B cell (primary cell): ENCODE measurements at regions not wholly inside any gene's neighbourhood (a gene's known extent, or its start where the extent isn't known, plus 50 kb on each side); places are given as distances from the start of the nearest gene placed in this dataset.

ENCODE experiments used
- ATAC-seq: fragments of 200-7000 bp; cut with Tn5 transposase; one replicate; pipeline ENCODE4 v1.10.0; 2021; ENCODE audit warnings: low read depth, mild to moderate bottlenecking, moderate number of reproducible peaks, moderate library complexity
- CTCF ChIA-PET: fragments of 350-600 bp; sonication (Branson Sonifier 250); formaldehyde crosslinking; loops from one replicate; lab custom pipeline; 2021; ENCODE audit warnings: antibody characterized with exemption, inconsistent platforms; lab: Charles Lee
- POLR2A ChIA-PET: fragments of 350-600 bp; sonication (Branson Sonifier 250); formaldehyde crosslinking; loops from one replicate; lab custom pipeline; 2021; ENCODE audit warnings: antibody characterized with exemption; lab: Charles Lee
- DNase-seq: peaks from one replicate; pipeline ENCODE4 v3.0.0; 2013
- H2AFZ ChIP-seq: 2 replicates; pipeline ENCODE4 v1.6.1; 2012; ENCODE audit warnings: mild to moderate bottlenecking, low read depth, low read length; ENCODE audit not compliant: insufficient read depth, poor library complexity, severe bottlenecking
- H3K27ac ChIP-seq, 2 donors: 1 replicate in 1 of 2; 2 replicates in 1 of 2; pipeline ENCODE4 v1.5.1; 2012 to 2013; ENCODE audit warnings: low read length in 2 of 2, mild to moderate bottlenecking in 2 of 2, moderate library complexity in 1 of 2
- H3K27me3 ChIP-seq, 4 experiments: fragments of 200-600 bp in 1 of 4; sonication (generic) in 1 of 4; replicated peaks in 1 of 4; 1 replicate in 2 of 4; 2 replicates in 2 of 4; pipeline versions ENCODE4 v1.6.1 to v1.7.0; 2013 to 2016; ENCODE audit warnings: low read length in 3 of 4, mild to moderate bottlenecking in 2 of 4, mixed read lengths in 1 of 4, moderate library complexity in 1 of 4; ENCODE audit not compliant: insufficient read depth in 4 of 4, control insufficient read depth in 3 of 4; ENCODE audit errors: control extremely low read depth in 1 of 4
- H3K36me3 ChIP-seq, 2 experiments: replicated peaks in 1 of 2; 1 replicate in 1 of 2; 2 replicates in 1 of 2; pipeline versions ENCODE4 v1.6.1 to v1.7.1; 2013; ENCODE audit warnings: low read length in 1 of 2; ENCODE audit not compliant: insufficient read depth in 2 of 2, control insufficient read depth in 1 of 2; ENCODE audit errors: control extremely low read depth in 1 of 2, extremely low read depth in 1 of 2
- H3K4me1 ChIP-seq, 2 donors: fragments of 200-600 bp in 1 of 2; sonication (generic) in 1 of 2; 1 replicate in 1 of 2; 2 replicates in 1 of 2; pipeline versions ENCODE4 v1.5.1 to v1.6.1; 2013 to 2017; ENCODE audit warnings: low read length in 2 of 2; ENCODE audit not compliant: control insufficient read depth in 2 of 2, insufficient read depth in 2 of 2
- H3K4me2 ChIP-seq: replicated peaks from 2 replicates; pipeline ENCODE3; 2012; ENCODE audit warnings: mild to moderate bottlenecking, low read depth, low read length; ENCODE audit not compliant: poor library complexity, severe bottlenecking
- H3K4me3 ChIP-seq, 5 experiments: fragments of 200-600 bp in 1 of 5; sonication (generic) in 1 of 5; 1 replicate in 3 of 5; 2 replicates in 2 of 5; pipeline versions ENCODE4 v1.5.1 to v1.7.0; 2011 to 2016; ENCODE audit warnings: low read length in 4 of 5, mild to moderate bottlenecking in 4 of 5, low read depth in 2 of 5, control low read depth in 1 of 5, moderate library complexity in 1 of 5; ENCODE audit not compliant: insufficient read depth in 1 of 5; ENCODE audit errors: control extremely low read depth in 1 of 5, extremely low read depth in 1 of 5
- H3K79me2 ChIP-seq: fragments of 200-600 bp; sonication (generic); one replicate; pipeline ENCODE4 v1.6.0; 2016; ENCODE audit warnings: low read length; ENCODE audit not compliant: control insufficient read depth, insufficient read depth
- H3K9ac ChIP-seq: fragments of 200-600 bp; sonication (generic); 2 replicates; pipeline ENCODE4 v1.6.1; 2017; ENCODE audit warnings: mild to moderate bottlenecking, low read length, moderate library complexity
- H3K9me3 ChIP-seq, 3 donors: one replicate each; pipeline versions ENCODE4 v1.6.1 to v1.7.1; 2013; ENCODE audit warnings: low read length in 2 of 3; ENCODE audit not compliant: control insufficient read depth in 2 of 3, insufficient read depth in 1 of 3; ENCODE audit errors: control extremely low read depth in 1 of 3
- H4K20me1 ChIP-seq: 2 replicates; pipeline ENCODE4 v1.6.0; 2012; ENCODE audit warnings: mild to moderate bottlenecking, low read length; ENCODE audit not compliant: insufficient read depth, control insufficient read depth, poor library complexity, severe bottlenecking
- H3K27ac Mint-ChIP-seq: one replicate; pipeline ENCODE4 v1.8.0; 2021; ENCODE audit warnings: mixed read lengths
- H3K27me3 Mint-ChIP-seq: one replicate; pipeline ENCODE4 v1.8.0; 2021; ENCODE audit warnings: mixed read lengths
- H3K4me1 Mint-ChIP-seq: one replicate; pipeline ENCODE4 v1.8.0; 2021; ENCODE audit warnings: mixed read lengths
- H3K4me3 Mint-ChIP-seq: one replicate; pipeline ENCODE4 v1.8.0; 2021; ENCODE audit warnings: mixed read lengths
- H3K9me3 Mint-ChIP-seq: one replicate; pipeline ENCODE4 v1.8.0; 2022; ENCODE audit warnings: mixed read lengths; ENCODE audit not compliant: insufficient read depth
- EZH2 ChIP-seq: IDR thresholded peaks from 2 replicates; pipeline ENCODE4 v1.6.1; 2012; ENCODE audit warnings: borderline replicate concordance, low read depth, mild to moderate bottlenecking, moderate library complexity, low read length; ENCODE audit not compliant: insufficient read depth, poor library complexity, severe bottlenecking
- WGBS: methylation state at CpG from one replicate; pipeline ENCODE4 v1.1.5; 2013; ENCODE audit warnings: missing lambda C conversion rate; ENCODE audit not compliant: insufficient coverage; 5-methylcytosine and 5-hydroxymethylcytosine counted together
- intact Hi-C: fragments of 100-400 bp; cut with micrococcal nuclease; formaldehyde crosslinking; loops from one replicate; pipeline ENCODE4 v1.10.0; 2022
- TF ChIP-seq, protein P1 (sequence below): fragments of 200-600 bp; IDR thresholded peaks from one replicate; pipeline ENCODE4 v1.8.0; 2022; ENCODE audit warnings: antibody characterized with exemption, mild to moderate bottlenecking

DNA sequence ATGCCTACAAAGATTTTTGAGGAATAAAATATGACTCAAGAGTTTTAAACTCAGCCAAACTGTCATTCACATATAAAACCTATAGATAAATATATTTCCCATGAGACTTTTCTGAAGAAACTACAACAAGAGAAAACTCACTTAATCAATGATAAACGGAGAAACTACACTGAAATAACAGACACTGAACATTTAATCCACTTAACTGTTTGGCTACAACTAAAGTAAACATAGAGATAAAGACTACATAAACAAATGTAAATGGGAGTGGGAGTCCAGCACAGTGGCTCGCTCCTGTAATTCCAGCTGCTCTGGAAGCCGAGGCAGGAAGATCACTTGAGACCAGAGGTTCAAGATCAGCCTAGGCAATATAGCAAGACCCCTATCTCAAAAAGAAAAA is 79.2 kb downstream of the MEX3B start:
- Histone ChIP-seq H3K9me3 (peaks cover 0 to 12% (median 0%) of the 10 kb centered on the region in 3 donors), H3K79me2 (no peaks in the 10 kb centered on the region), H3K27me3 (no peaks in the 10 kb centered on the region), H3K27ac (no peak overlapping the region), H3K4me2 (no peak overlapping the region), H3K4me3 (no peak overlapping the region), H3K4me1 (no peaks in the 10 kb centered on the region), H3K36me3 (no peaks in the 10 kb centered on the region), H2AFZ (no peak overlapping the region), H3K9ac (no peak overlapping the region), H4K20me1 (no peaks in the 10 kb centered on the region)
- Mint-ChIP-seq H3K27ac (no peak overlapping the region), H3K27me3 (peaks cover 7% of the 10 kb centered on the region), H3K4me3 (no peak overlapping the region), H3K4me1 (no peaks in the 10 kb centered on the region), H3K9me3 (no peaks in the 10 kb centered on the region)
- POLR2A ChIA-PET = no interaction called here
- DNase-seq = no peak
- CTCF ChIA-PET = no interaction called here
- no peak for TF ChIP-seq EZH2
- TF ChIP-seq, protein P1, sequence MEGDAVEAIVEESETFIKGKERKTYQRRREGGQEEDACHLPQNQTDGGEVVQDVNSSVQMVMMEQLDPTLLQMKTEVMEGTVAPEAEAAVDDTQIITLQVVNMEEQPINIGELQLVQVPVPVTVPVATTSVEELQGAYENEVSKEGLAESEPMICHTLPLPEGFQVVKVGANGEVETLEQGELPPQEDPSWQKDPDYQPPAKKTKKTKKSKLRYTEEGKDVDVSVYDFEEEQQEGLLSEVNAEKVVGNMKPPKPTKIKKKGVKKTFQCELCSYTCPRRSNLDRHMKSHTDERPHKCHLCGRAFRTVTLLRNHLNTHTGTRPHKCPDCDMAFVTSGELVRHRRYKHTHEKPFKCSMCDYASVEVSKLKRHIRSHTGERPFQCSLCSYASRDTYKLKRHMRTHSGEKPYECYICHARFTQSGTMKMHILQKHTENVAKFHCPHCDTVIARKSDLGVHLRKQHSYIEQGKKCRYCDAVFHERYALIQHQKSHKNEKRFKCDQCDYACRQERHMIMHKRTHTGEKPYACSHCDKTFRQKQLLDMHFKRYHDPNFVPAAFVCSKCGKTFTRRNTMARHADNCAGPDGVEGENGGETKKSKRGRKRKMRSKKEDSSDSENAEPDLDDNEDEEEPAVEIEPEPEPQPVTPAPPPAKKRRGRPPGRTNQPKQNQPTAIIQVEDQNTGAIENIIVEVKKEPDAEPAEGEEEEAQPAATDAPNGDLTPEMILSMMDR = no peak
- intact Hi-C loops = no loop called here
- no peak for ATAC-seq
- WGBS = no CpG with 5 or more reads among the region's 3 CpGs

- Histone ChIP-seq H3K36me3 (no peaks in the 10 kb centered on the region), H3K27me3 (no peaks in the 10 kb centered on the region), H2AFZ (no peak overlapping the region), H3K27ac (no peak overlapping the region), H3K4me1 (no peaks in the 10 kb centered on the region), H4K20me1 (no peaks in the 10 kb centered on the region), H3K4me2 (no peak overlapping the region), H3K9ac (no peak overlapping the region), H3K79me2 (no peaks in the 10 kb centered on the region), H3K4me3 (no peak overlapping the region), H3K9me3 (peaks cover 0 to 12% (median 0%) of the 10 kb centered on the region in 3 donors)
- ChIA-PET POLR2A (no interaction called here), CTCF (no interaction called here)
- Mint-ChIP-seq H3K4me3 (no peak overlapping the region), H3K27ac (no peak overlapping the region), H3K4me1 (no peaks in the 10 kb centered on the region), H3K9me3 (no peaks in the 10 kb centered on the region), H3K27me3 (peaks cover 13% of the 10 kb centered on the region)
- TF ChIP-seq, protein P1 = no peak
- TF ChIP-seq EZH2 = no peak
- no peak for ATAC-seq
- intact Hi-C loops = no loop called here
- DNase-seq = no peak
Measured at GRCh38 chr15:81962482-81962881, 83.3 kb downstream of the MEX3B start.
